GM23248 (cell line): ENCODE measurements at regions not wholly inside any gene's neighbourhood (a gene's known extent, or its start where the extent isn't known, plus 50 kb on each side); places are given as distances from the start of the nearest gene placed in this dataset.

Source experiments
- DNase-seq: peaks from one replicate; pipeline ENCODE4 v3.0.0-alpha.2; 2015
- H2AFZ ChIP-seq: fragments of 200-600 bp; sonication (generic); 2 replicates; pipeline ENCODE4 v1.6.1; 2016; ENCODE audit warnings: antibody characterized with exemption
- H3F3A ChIP-seq: fragments of 200-600 bp; sonication (generic); 2 replicates; pipeline ENCODE4 v1.6.1; 2016; ENCODE audit warnings: mild to moderate bottlenecking, antibody characterized with exemption, mixed run types; ENCODE audit not compliant: insufficient read depth
- H3K27ac ChIP-seq: fragments of 200-600 bp; sonication (generic); 2 replicates; pipeline ENCODE4 v1.5.1; 2016; ENCODE audit warnings: mild to moderate bottlenecking
- H3K27me3 ChIP-seq: fragments of 200-600 bp; sonication (generic); replicated peaks from 2 replicates; pipeline ENCODE4 v1.6.1; 2016; ENCODE audit warnings: mild to moderate bottlenecking; ENCODE audit not compliant: insufficient read depth
- H3K36me3 ChIP-seq: fragments of 200-600 bp; sonication (generic); 2 replicates; pipeline ENCODE4 v1.6.1; 2016; ENCODE audit warnings: low read depth, mild to moderate bottlenecking
- H3K4me1 ChIP-seq: fragments of 200-600 bp; sonication (generic); 2 replicates; pipeline ENCODE4 v1.6.1; 2016; ENCODE audit warnings: mild to moderate bottlenecking; ENCODE audit not compliant: insufficient read depth
- H3K4me2 ChIP-seq: fragments of 200-600 bp; sonication (generic); one replicate; pipeline ENCODE4 v1.6.1; 2016; ENCODE audit warnings: mild to moderate bottlenecking; ENCODE audit not compliant: unreplicated experiment
- H3K4me3 ChIP-seq: fragments of 200-600 bp; sonication (generic); 2 replicates; pipeline ENCODE4 v1.5.1; 2016; ENCODE audit warnings: mild to moderate bottlenecking
- H3K79me2 ChIP-seq: fragments of 200-600 bp; sonication (generic); 2 replicates; pipeline ENCODE4 v1.6.1; 2016; ENCODE audit warnings: mild to moderate bottlenecking; ENCODE audit not compliant: insufficient read depth
- H3K9ac ChIP-seq: fragments of 200-600 bp; sonication (generic); 2 replicates; pipeline ENCODE4 v1.6.1; 2016; ENCODE audit warnings: mild to moderate bottlenecking
- H3K9me2 ChIP-seq: fragments of 200-600 bp; sonication (generic); 2 replicates; pipeline ENCODE4 v1.6.1; 2016; ENCODE audit warnings: mixed run types, mild to moderate bottlenecking, moderate library complexity; ENCODE audit not compliant: insufficient read depth
- H3K9me3 ChIP-seq: fragments of 200-600 bp; sonication (generic); one replicate; pipeline ENCODE4 v1.6.1; 2017; ENCODE audit warnings: low read depth
- H4K20me1 ChIP-seq: fragments of 200-600 bp; sonication (generic); 2 replicates; pipeline ENCODE4 v1.6.0; 2016; ENCODE audit not compliant: insufficient read depth
- EZH2 ChIP-seq: fragments of 200-600 bp; sonication (generic); IDR thresholded peaks from 2 replicates; pipeline ENCODE4 v1.6.1; 2018; ENCODE audit warnings: antibody characterized with exemption, mild to moderate bottlenecking; ENCODE audit not compliant: insufficient read depth, poor library complexity, severe bottlenecking
- EZH2phosphoT487 ChIP-seq: fragments of 200-600 bp; sonication (generic); IDR thresholded peaks from 2 replicates; pipeline ENCODE4 v1.6.1; 2018; ENCODE audit warnings: antibody characterized with exemption, moderate library complexity, mild to moderate bottlenecking, low read depth; ENCODE audit not compliant: insufficient read depth
- WGBS, 2 experiments: methylation state at CpG; one replicate each; pipeline ENCODE4 v1.1.6; 2015 to 2017; ENCODE audit warnings: low lambda C conversion rate in 2 of 2, low coverage in 1 of 2; ENCODE audit errors: missing lambda C conversion rate in 2 of 2; 5-methylcytosine and 5-hydroxymethylcytosine counted together
- in situ Hi-C: fragments of 300-500 bp; cut with MboI; formaldehyde crosslinking; loops from 2 replicates; pipeline ENCODE4 v1.15.0; 2020

DNA sequence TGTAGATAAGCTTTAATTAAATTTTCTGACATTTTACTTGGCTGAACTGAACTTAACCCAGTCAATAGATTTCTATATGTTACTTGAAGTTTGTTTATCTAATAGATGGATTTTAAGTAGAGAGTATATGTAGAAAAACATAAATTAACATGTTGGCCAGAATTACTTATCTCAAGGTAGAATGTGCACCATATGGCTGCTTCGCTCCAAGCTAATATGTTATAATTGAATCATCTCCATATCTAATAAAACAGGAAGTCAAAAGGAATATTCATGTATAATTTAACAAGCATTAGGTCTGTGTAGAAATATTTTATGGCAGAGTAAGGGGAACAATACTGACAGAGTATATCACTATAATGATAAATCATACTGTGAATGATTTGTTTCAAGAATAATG, 650.7 kb upstream of the ALCAM start:
- no peaks in the 10 kb centered on the region for H3K27me3 ChIP-seq
- H2AFZ ChIP-seq = no peak overlapping the region
- no peaks in the 10 kb centered on the region for H3K4me1 ChIP-seq
- no peaks in the 10 kb centered on the region for H3K9me2 ChIP-seq
- no peak overlapping the region for H3K4me2 ChIP-seq
- WGBS, 2 experiments = 65% methylated on average over 1 of the region's 1 CpG
- no peaks in the 10 kb centered on the region for H3K9me3 ChIP-seq
- no peak overlapping the region for H3K27ac ChIP-seq
- TF ChIP-seq EZH2phosphoT487 (no peak), EZH2 (no peak)
- no peaks in the 10 kb centered on the region for H3F3A ChIP-seq
- H3K9ac ChIP-seq = no peak overlapping the region
- H3K4me3 ChIP-seq = no peak overlapping the region
- in situ Hi-C loops = no loop called here
- no peaks in the 10 kb centered on the region for H3K36me3 ChIP-seq
- no peak for DNase-seq
- H3K79me2 ChIP-seq = no peaks in the 10 kb centered on the region
- H4K20me1 ChIP-seq = no peaks in the 10 kb centered on the region

GRCh38 chr3:104717828-104718196, 648.9 kb upstream of the ALCAM start:
- H2AFZ ChIP-seq = no peak overlapping the region
- no peaks in the 10 kb centered on the region; the same call in 1 of the 2 replicates for H3K9me2 ChIP-seq
- no peaks in the 10 kb centered on the region for H3K4me1 ChIP-seq
- no peaks in the 10 kb centered on the region for H3F3A ChIP-seq
- H3K79me2 ChIP-seq = no peaks in the 10 kb centered on the region
- H3K27ac ChIP-seq = no peak overlapping the region
- H3K9me3 ChIP-seq = no peaks in the 10 kb centered on the region
- no peaks in the 10 kb centered on the region for H3K36me3 ChIP-seq
- DNase-seq = peak; percentile 10
- no peak overlapping the region for H3K4me2 ChIP-seq
- H3K27me3 ChIP-seq = no peaks in the 10 kb centered on the region
- no peak overlapping the region for H3K9ac ChIP-seq
- WGBS, 2 experiments = 72 to 75% methylated on average over 3 of the region's 3 CpGs
- no peaks in the 10 kb centered on the region for H4K20me1 ChIP-seq
- in situ Hi-C loops = no loop called here
- no peak for TF ChIP-seq EZH2
- no peak for TF ChIP-seq EZH2phosphoT487
- no peak overlapping the region for H3K4me3 ChIP-seq

DNA sequence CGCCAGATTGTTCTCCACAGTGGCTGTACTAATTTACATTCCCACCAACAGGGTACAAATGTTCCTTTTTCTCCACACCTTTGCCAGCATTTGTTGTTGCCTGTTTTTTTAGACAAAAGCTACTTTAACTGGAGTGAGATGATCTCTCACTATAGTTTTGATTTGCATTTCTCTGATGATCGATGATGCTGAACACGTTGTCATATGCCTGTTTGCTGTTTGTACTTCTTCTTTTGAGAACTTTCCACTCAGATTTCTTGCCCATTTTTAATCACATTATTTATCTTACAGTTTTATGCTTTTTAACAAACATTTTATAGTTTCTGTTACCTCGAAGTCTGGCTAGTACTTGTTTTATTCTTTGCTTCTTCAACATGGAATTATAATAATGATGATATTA, 643.7 kb upstream of the ALCAM start:
- H3K4me2 ChIP-seq = no peak overlapping the region
- no peaks in the 10 kb centered on the region; the same call in 1 of the 2 replicates for H3K9me2 ChIP-seq
- H3K9me3 ChIP-seq = no peaks in the 10 kb centered on the region
- no peaks in the 10 kb centered on the region for H3F3A ChIP-seq
- TF ChIP-seq EZH2phosphoT487 (no peak), EZH2 (no peak)
- H3K36me3 ChIP-seq = no peaks in the 10 kb centered on the region
- no peaks in the 10 kb centered on the region for H3K4me1 ChIP-seq
- WGBS, 2 experiments = 45 to 46% methylated on average over 4 of the region's 4 CpGs
- H3K27ac ChIP-seq = no peak overlapping the region
- H3K79me2 ChIP-seq = no peaks in the 10 kb centered on the region
- no peak for DNase-seq
- in situ Hi-C loops = no loop called here
- H3K27me3 ChIP-seq = no peaks in the 10 kb centered on the region
- no peak overlapping the region for H2AFZ ChIP-seq
- no peak overlapping the region for H3K4me3 ChIP-seq
- no peaks in the 10 kb centered on the region for H4K20me1 ChIP-seq
- no peak overlapping the region for H3K9ac ChIP-seq

- H3K36me3 ChIP-seq = no peaks in the 10 kb centered on the region
- no peak for DNase-seq
- no peak overlapping the region for H3K9ac ChIP-seq
- TF ChIP-seq EZH2phosphoT487 = no peak
- TF ChIP-seq EZH2 = no peak
- H3K27ac ChIP-seq = no peak overlapping the region
- H3K4me1 ChIP-seq = no peaks in the 10 kb centered on the region
- in situ Hi-C loops = no loop called here
- H4K20me1 ChIP-seq = no peaks in the 10 kb centered on the region
- H3K9me3 ChIP-seq = no peaks in the 10 kb centered on the region
- no peak overlapping the region for H3K4me2 ChIP-seq
- H3K4me3 ChIP-seq = no peak overlapping the region
- no peaks in the 10 kb centered on the region for H3K27me3 ChIP-seq
- no peaks in the 10 kb centered on the region for H3K79me2 ChIP-seq
- H2AFZ ChIP-seq = no peak overlapping the region
- WGBS, 2 experiments = 20 to 40% methylated on average over 3 of the region's 3 CpGs
- no peaks in the 10 kb centered on the region for H3F3A ChIP-seq
- H3K9me2 ChIP-seq = no peaks in the 10 kb centered on the region
Measured at GRCh38 chr3:104731074-104731473, 635.6 kb upstream of the ALCAM start.

- no peak for DNase-seq
- no peaks in the 10 kb centered on the region for H3K36me3 ChIP-seq
- H3K4me3 ChIP-seq = no peak overlapping the region
- no peak overlapping the region for H3K9ac ChIP-seq
- no peaks in the 10 kb centered on the region for H4K20me1 ChIP-seq
- no peak overlapping the region for H2AFZ ChIP-seq
- no peaks in the 10 kb centered on the region for H3K9me3 ChIP-seq
- H3K79me2 ChIP-seq = no peaks in the 10 kb centered on the region
- in situ Hi-C loops = no loop called here
- no peak overlapping the region for H3K4me2 ChIP-seq
- H3K27me3 ChIP-seq = no peaks in the 10 kb centered on the region
- no peaks in the 10 kb centered on the region; the same call in 1 of the 2 replicates for H3K9me2 ChIP-seq
- TF ChIP-seq EZH2 = no peak
- no peak for TF ChIP-seq EZH2phosphoT487
- 40 to 64% methylated on average over 2 of the region's 2 CpGs for WGBS, 2 experiments
- no peaks in the 10 kb centered on the region for H3K4me1 ChIP-seq
- H3F3A ChIP-seq = no peaks in the 10 kb centered on the region
- no peak overlapping the region for H3K27ac ChIP-seq
Measured at GRCh38 chr3:104734627-104735026, 632.1 kb upstream of the ALCAM start.
